M059J (cell line): ENCODE measurements at regions not wholly inside any gene's neighbourhood (a gene's known extent, or its start where the extent isn't known, plus 50 kb on each side); places are given as distances from the start of the nearest gene placed in this dataset.
A peak's percentile ranks its signal among the peaks of the same experiment; 100 is the strongest.

Source experiments
- DNase-seq: peaks from one replicate; pipeline ENCODE4 v3.0.0-alpha.2; 2012; ENCODE audit warnings: low read depth

- DNase-seq = no peak
These were observed 113.1 kb upstream of the DOK5 start for GRCh38 chr20:54362283-54362682.

- no peak for DNase-seq
These were observed 111.0 kb upstream of the DOK5 start for GRCh38 chr20:54364365-54364764.

GRCh38 chr20:54364919-54365318, 110.5 kb upstream of the DOK5 start:
- DNase-seq = no peak

GRCh38 chr20:54366669-54367344, 108.6 kb upstream of the DOK5 start:
- peak; percentile 17 for DNase-seq

- no peak for DNase-seq
These were observed 106.8 kb upstream of the DOK5 start for GRCh38 chr20:54368570-54368969.

- no peak for DNase-seq
These were observed 103.1 kb upstream of the DOK5 start for GRCh38 chr20:54372313-54372712.

- DNase-seq = no peak
These were observed 97.2 kb upstream of the DOK5 start for GRCh38 chr20:54377992-54378773.

- DNase-seq = no peak
These were observed 95.4 kb upstream of the DOK5 start for GRCh38 chr20:54379893-54380584.

- no peak for DNase-seq
These were observed 93.0 kb upstream of the DOK5 start for GRCh38 chr20:54382419-54382818.

- no peak for DNase-seq
These were observed 89.6 kb upstream of the DOK5 start for GRCh38 chr20:54385746-54386145.

- DNase-seq = no peak
These were observed 85.7 kb upstream of the DOK5 start for GRCh38 chr20:54389596-54390280.

- no peak for DNase-seq
These were observed 77.9 kb upstream of the DOK5 start for GRCh38 chr20:54397292-54398140.

- DNase-seq = no peak
These were observed 76.6 kb upstream of the DOK5 start for GRCh38 chr20:54398814-54399213.

- DNase-seq = no peak
These were observed 69.9 kb upstream of the DOK5 start for GRCh38 chr20:54405540-54405939.

GRCh38 chr20:54407459-54407858, 67.9 kb upstream of the DOK5 start:
- no peak for DNase-seq

GRCh38 chr20:54415967-54416366, 59.4 kb upstream of the DOK5 start:
- DNase-seq = no peak

GRCh38 chr20:54416770-54417169, 58.6 kb upstream of the DOK5 start:
- DNase-seq = no peak

GRCh38 chr20:54419531-54419930, 55.9 kb upstream of the DOK5 start:
- no peak for DNase-seq
